ENCODE measurements at regions not wholly inside any gene's neighbourhood (a gene's known extent, or its start where the extent isn't known, plus 50 kb on each side); places are given as distances from the start of the nearest gene placed in this dataset.

DNA sequence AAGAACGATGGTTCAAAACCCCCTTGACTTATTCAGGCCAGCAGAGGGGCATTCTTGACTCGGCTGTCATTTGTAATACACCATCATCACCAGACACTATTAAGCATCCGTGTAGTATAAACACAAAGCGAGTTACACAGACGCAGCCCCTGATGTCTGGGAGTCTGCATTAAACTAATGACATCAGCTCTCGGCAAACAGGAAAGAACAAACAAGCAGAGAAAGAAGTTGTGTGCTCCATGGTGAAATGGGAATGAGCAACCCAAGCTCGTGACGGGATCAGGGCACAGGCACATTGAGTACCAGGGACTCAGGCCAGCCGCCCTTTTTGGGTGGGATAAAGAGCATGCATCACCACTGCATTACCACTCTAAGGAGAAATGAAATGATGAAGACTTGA, 460.1 kb downstream of the MED13L start:
- TF ChIP-seq YY1 (IDR thresholded peaks at IDR 0.05; ENCODE audit: insufficient read depth, insufficient read length) (no peak), ZNF274 (IDR thresholded peaks at IDR 0.05; ENCODE audit: low read depth, low read length) (no peak), SUZ12 (IDR thresholded peaks at IDR 0.05; ENCODE audit: extremely low read depth, insufficient read depth, insufficient read length) (no peak)

Measured in NT2/D1 (cell line).